GM13977 (cell line): ENCODE measurements at regions not wholly inside any gene's neighbourhood (a gene's known extent, or its start where the extent isn't known, plus 50 kb on each side); places are given as distances from the start of the nearest gene placed in this dataset.

Experiments
- DNase-seq: peaks from one replicate; pipeline ENCODE4 v3.0.0; 2012; ENCODE audit warnings: low spot score
- in situ Hi-C: fragments of 300-500 bp; cut with MboI; formaldehyde crosslinking; loops from one replicate; pipeline ENCODE4 v1.12.0; 2022; ENCODE audit warnings: low sequenced_read_pairs, low pct_unique_long_range_greater_than_20kb, mixed read lengths, inconsistent platforms; ENCODE audit not compliant: unreplicated experiment
- TF ChIP-seq, protein P1 (sequence below): IDR thresholded peaks from 2 replicates; pipeline ENCODE4 v1.5.1; 2012; ENCODE audit warnings: mild to moderate bottlenecking, control low read depth; ENCODE audit not compliant: insufficient read depth; ENCODE audit errors: extremely low read depth, missing control alignments

DNA sequence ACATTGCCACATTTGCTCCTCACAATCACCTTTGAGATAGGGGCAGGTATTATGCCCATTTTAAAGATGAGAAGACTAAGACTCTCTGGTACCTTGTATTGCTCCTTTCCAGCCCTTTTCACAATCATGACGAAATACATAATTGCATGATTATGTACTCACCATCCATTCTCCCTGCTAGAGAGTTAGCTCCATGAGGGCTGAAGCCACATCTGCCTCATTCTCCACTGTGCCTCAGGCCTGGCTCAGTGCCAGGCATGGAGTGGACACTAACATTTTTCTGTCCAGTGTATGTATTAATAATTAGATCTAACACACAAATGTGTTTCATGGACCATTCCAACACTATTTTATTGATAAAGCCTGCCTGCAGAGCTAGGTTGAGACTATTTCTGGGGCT is 191.4 kb downstream of the MINAR1 start:
- in situ Hi-C loops: no loop called here
- no peak for DNase-seq
- TF ChIP-seq, protein P1, sequence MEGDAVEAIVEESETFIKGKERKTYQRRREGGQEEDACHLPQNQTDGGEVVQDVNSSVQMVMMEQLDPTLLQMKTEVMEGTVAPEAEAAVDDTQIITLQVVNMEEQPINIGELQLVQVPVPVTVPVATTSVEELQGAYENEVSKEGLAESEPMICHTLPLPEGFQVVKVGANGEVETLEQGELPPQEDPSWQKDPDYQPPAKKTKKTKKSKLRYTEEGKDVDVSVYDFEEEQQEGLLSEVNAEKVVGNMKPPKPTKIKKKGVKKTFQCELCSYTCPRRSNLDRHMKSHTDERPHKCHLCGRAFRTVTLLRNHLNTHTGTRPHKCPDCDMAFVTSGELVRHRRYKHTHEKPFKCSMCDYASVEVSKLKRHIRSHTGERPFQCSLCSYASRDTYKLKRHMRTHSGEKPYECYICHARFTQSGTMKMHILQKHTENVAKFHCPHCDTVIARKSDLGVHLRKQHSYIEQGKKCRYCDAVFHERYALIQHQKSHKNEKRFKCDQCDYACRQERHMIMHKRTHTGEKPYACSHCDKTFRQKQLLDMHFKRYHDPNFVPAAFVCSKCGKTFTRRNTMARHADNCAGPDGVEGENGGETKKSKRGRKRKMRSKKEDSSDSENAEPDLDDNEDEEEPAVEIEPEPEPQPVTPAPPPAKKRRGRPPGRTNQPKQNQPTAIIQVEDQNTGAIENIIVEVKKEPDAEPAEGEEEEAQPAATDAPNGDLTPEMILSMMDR: no peak

DNA sequence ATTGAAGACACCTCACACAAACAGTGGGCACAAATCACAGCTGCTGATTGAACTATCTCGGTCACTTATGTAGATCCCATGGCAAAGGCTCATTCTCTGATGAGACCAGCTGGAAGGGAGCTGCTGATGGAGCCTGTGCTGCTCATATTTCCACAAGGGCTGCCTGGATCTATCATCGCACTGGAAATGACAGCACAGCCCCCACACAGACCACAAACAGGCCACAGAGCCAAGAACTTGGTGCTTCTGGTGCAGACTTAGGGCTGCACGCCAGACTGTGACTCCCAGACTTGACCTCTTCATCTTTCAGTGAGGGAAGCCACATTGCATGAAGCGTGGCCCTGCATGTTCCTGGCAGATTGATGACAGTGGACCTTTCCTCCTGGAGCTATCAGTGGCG is 197.6 kb downstream of the MINAR1 start:
- DNase-seq: no peak
- TF ChIP-seq, protein P1: no peak
- in situ Hi-C loops: no loop called here

GRCh38 chr15:79632457-79632856 is 200.3 kb downstream of the MINAR1 start:
- TF ChIP-seq, protein P1: no peak
- DNase-seq: no peak
- in situ Hi-C loops: no loop called here

GRCh38 chr15:79635149-79635771 is 203.1 kb downstream of the MINAR1 start:
- TF ChIP-seq, protein P1: no peak
- DNase-seq: no peak
- in situ Hi-C loops: no loop called here

DNA sequence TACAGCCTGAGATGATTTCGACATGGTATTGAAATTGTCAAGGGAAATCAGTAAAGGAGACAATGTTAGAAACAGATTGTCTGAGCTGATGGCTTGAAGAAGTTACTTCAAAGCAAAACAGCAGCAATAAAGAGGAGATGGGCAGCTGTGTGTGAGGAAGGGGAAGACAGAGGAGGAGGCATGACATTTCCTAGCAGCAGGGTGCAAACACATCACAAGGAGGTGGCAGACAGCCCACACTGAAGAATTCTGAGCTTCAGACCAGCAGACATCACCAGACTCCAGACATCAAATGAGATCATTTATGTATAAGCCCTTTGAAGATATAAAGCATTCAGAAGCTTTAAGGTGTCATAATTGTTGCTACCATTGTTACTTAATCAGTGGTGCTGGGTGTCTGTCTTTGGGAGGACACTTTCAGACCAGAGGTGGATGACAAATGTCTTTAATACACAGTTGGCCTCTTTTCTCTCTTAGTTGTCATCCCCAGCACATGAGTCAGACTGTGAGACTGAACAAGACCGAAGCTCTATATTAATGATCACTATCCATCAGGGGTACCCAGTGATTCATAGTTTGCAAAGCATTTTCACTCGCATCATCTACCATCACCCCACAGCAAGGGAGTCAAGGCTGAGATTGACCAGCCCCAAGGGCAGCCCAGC is 203.9 kb downstream of the MINAR1 start:
- TF ChIP-seq, protein P1: no peak
- in situ Hi-C loops: no loop called here

GRCh38 chr15:79640206-79640605 is 208.1 kb downstream of the MINAR1 start:
- TF ChIP-seq, protein P1: no peak
- no peak for DNase-seq
- in situ Hi-C loops: no loop called here

More for the DNA sequence above, 203.9 kb downstream of the MINAR1 start:
- no peak for DNase-seq
